Heart left ventricle (tissue), 13 donors: ENCODE measurements at regions not wholly inside any gene's neighbourhood (a gene's known extent, or its start where the extent isn't known, plus 50 kb on each side); places are given as distances from the start of the nearest gene placed in this dataset.

Experiments
- CTCF ChIP-seq, 12 donors: fragments of 200-600 bp; sonication (generic) in 4 of 12; IDR thresholded peaks; one replicate each; pipeline versions ENCODE4 v1.5.0 to v1.8.0; 2018 to 2022; ENCODE audit warnings: antibody characterized with exemption in 12 of 12, mild to moderate bottlenecking in 5 of 12
- POLR2A ChIP-seq, 2 donors: fragments of 450-650 bp; IDR thresholded peaks; one replicate each; pipeline ENCODE4 v1.6.1; 2017; ENCODE audit warnings: antibody characterized with exemption in 2 of 2, mild to moderate bottlenecking in 2 of 2, moderate library complexity in 2 of 2
- donor health status: ischemic (EF 13 %, LVEDD 7.1; RV severe dilation, severe dysfunction).
- donor health status: DM: no; HTN: yes; CAD: no.
- donor health status: DM: no; HTN: no; CAD: no.
- donor health status: ischemic (EF 25% LVEDD 6.9; RV normal size, moderate dysfunction).
- donor health status: ischemic (EF 25% LVEDD 5.7; RV mildly dilated, moderate dysfunction).
- donor health status: ischemic (EF 35%, LVEDD 5.7; RV mildly dilated, moderate dysfunction).
- donor health status: nonischemic (EF 11% LVEDD 7.7; RV severe dilation, severe dysfunction).
- donor health status: DM: yes; HTN: yes; CAD: no.
- donor health status: PGD.
- donor health status: ischemic (EF 29% LVEDD 5.4; RV normal size, mild dysfunction).
- donor health status: nonischemic (EF 23%, LVEDD 6.1; RV moderate dilation, normal function).

GRCh38 chr15:34644061-34644460 lies 60.6 kb upstream of the GOLGA8B start:
- TF ChIP-seq POLR2A (IDR thresholded peaks at IDR 0.05) (no peak), CTCF (IDR thresholded peaks at IDR 0.05) (no peak)
